Esophagus muscularis mucosa (tissue), 3 donors: ENCODE measurements at regions not wholly inside any gene's neighbourhood (a gene's known extent, or its start where the extent isn't known, plus 50 kb on each side); places are given as distances from the start of the nearest gene placed in this dataset.

ENCODE experiments used
- POLR2AphosphoS5 ChIP-seq, 2 donors: sonication (generic); formaldehyde crosslinking; IDR thresholded peaks; one replicate each; pipeline ENCODE4 v1.6.1; 2017; ENCODE audit warnings: antibody characterized with exemption in 2 of 2
- TF ChIP-seq, protein P1 (sequence below), 3 experiments: fragments of 200-600 bp in 2 of 3; fragments of 450-650 bp in 1 of 3; sonication (generic) in 2 of 3; IDR thresholded peaks; one replicate each; pipeline ENCODE4 v1.5.1; 2017 to 2019; ENCODE audit warnings: antibody characterized with exemption in 3 of 3, mild to moderate bottlenecking in 2 of 3, moderate library complexity in 1 of 3

DNA sequence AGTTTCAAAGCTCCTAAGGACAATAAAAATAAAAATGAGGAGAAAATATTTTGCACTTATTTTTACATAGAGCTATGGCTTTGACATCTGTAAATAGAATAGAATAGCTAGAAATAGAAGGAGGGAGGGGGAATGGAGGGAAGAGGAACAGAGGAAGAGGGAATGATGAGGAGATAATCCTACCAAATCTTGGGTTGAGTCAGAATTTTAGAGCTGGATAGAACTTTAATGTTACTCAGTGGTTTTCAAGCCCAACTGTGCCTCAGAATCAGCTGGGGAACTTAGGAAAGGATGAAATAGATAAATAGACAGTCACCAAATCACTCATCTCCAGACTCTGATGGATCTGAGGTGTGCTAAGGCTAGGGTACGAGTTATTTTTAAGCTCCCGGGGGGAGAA is 190.3 kb upstream of the FREM1 start:
- TF ChIP-seq, protein P1, sequence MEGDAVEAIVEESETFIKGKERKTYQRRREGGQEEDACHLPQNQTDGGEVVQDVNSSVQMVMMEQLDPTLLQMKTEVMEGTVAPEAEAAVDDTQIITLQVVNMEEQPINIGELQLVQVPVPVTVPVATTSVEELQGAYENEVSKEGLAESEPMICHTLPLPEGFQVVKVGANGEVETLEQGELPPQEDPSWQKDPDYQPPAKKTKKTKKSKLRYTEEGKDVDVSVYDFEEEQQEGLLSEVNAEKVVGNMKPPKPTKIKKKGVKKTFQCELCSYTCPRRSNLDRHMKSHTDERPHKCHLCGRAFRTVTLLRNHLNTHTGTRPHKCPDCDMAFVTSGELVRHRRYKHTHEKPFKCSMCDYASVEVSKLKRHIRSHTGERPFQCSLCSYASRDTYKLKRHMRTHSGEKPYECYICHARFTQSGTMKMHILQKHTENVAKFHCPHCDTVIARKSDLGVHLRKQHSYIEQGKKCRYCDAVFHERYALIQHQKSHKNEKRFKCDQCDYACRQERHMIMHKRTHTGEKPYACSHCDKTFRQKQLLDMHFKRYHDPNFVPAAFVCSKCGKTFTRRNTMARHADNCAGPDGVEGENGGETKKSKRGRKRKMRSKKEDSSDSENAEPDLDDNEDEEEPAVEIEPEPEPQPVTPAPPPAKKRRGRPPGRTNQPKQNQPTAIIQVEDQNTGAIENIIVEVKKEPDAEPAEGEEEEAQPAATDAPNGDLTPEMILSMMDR (IDR thresholded peaks at IDR 0.05): no peak
- no peak for TF ChIP-seq POLR2AphosphoS5 (IDR thresholded peaks at IDR 0.05)
